Tibial nerve (tissue), 3 donors: ENCODE measurements at regions not wholly inside any gene's neighbourhood (a gene's known extent, or its start where the extent isn't known, plus 50 kb on each side); places are given as distances from the start of the nearest gene placed in this dataset.

Source experiments
- CTCF ChIP-seq, 5 experiments: fragments of 200-600 bp in 3 of 5; fragments of 450-650 bp in 2 of 5; sonication (generic) in 3 of 5; IDR thresholded peaks; one replicate each; pipeline ENCODE4 v1.5.1; 2016 to 2019; ENCODE audit warnings: antibody characterized with exemption in 5 of 5, mild to moderate bottlenecking in 3 of 5, moderate library complexity in 2 of 5
- POLR2A ChIP-seq, 2 donors: fragments of 450-650 bp; IDR thresholded peaks; one replicate each; pipeline ENCODE4 v1.6.1; 2017; ENCODE audit warnings: antibody characterized with exemption in 2 of 2, mild to moderate bottlenecking in 2 of 2, moderate library complexity in 2 of 2

GRCh38 chr3:160100610-160101009, 112.0 kb downstream of the IL12A start:
- no peak for TF ChIP-seq CTCF (IDR thresholded peaks at IDR 0.05)
- TF ChIP-seq POLR2A (IDR thresholded peaks at IDR 0.05): no peak
